HG02884 (cell line): ENCODE measurements at regions not wholly inside any gene's neighbourhood (a gene's known extent, or its start where the extent isn't known, plus 50 kb on each side); places are given as distances from the start of the nearest gene placed in this dataset.
A peak's percentile ranks its signal among the peaks of the same experiment; 100 is the strongest.
"Not testable (repeated sequence)": the region's sequence is repeated elsewhere in the genome, so short reads cannot be mapped to it uniquely, and the experiment has no call there.

Experiments used
- ATAC-seq: cut with Tn5 transposase; IDR thresholded peaks from one replicate; pipeline ENCODE4 v1.9.1; 2021; ENCODE audit warnings: mild to moderate bottlenecking, moderate library complexity; ENCODE audit not compliant: unreplicated experiment

DNA sequence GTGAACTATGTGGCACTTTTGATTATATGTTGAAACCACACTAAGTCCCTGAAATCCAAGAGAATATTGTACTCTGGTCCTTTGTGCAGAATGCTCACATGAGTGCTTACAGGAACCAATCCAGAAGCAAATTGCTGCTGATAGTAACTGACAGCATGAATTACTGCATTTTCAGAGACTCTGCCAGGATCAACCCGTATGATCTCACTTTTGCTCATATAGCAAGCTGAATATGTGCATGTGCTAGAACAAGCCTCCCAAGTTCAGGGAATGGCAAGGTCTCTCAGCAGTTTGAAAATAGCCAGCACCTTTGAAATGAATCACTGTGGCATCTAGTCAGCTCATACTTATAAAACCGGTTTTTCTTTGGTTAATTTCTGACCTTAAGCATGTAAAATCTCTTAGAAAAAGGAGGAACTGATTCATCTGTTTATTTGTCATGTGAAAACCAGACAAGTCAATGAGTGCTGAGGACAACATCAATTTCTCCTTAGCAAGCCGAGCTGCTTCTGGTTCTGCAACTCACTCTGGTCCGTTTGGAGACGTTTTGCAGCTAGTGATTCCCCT lies 215.7 kb upstream of the ELL2 start:
- peak; percentile 82 for ATAC-seq

DNA sequence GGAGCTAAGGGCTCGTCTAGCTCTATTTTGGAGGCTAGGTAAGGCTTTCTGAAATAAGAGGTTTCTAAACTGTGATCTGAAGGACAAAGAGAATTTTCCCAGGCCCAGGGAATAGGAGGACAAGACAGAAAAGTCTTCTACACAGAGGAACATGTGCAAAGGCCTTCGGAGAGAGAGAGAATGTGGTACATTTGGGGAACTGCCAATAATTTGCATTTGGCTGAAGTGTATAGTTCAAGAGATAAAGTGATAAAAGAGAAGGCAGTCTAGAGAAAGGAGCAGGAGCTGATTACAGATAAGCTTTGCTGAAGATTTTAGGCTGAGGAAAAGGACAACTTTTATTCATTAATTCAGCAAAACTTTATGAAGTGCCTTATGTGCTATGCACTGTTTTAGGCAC lies 214.4 kb upstream of the ELL2 start:
- ATAC-seq = no peak

DNA sequence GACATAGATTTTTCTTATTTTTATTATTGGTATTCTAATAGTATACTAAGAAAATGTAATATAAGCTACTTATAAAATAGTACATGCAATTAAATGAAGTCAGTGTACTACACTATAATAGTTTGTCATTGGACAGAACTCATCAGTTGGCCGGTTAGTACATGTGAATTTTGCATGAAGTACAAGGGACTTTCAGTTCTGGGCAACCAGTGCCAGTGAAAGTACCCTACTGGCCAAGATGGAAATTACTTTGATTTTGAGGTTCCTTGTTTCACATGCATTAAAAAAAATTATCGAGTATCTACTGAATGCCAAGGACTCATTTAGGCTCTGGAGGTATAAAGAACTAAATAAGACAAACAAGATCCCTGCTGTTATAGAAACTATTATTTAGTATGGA lies 213.4 kb upstream of the ELL2 start:
- ATAC-seq = no peak

DNA sequence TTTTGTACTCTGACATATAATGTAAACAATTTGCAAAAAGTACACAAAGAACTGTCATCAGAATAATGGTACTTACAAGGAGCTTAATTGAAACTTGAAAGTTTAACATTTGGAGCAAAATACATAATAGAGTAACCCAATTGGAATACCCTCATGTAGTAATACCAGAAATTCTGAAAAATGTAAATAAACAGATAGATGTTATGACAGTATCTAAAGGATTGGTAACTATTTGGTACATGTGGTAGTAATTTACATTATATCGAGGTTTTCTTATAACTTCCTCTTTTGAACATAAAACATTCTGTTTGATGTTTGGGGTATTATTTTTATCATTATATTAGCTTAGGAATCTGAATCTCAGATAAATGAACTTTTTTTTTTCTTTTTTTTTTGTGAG lies 211.7 kb upstream of the ELL2 start:
- no peak for ATAC-seq

DNA sequence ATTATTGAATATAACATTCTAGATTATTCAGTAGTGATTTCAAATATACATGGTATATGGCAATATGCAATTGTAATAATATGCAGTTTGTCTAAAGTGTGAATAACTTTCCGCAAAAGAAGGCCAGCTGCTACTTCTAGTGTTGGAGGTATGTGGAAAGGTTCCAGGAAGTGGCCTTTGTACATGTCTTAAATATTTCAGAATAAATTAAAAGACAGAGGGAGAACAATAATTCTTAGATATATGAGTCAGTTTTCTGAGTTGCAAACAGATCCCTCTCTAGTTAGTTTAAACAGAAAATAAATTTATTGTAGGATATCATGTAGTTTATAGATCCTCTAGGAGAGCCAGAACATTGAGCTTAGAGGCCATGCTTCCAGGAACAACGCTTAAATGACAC lies 210.8 kb upstream of the ELL2 start:
- no peak for ATAC-seq

DNA sequence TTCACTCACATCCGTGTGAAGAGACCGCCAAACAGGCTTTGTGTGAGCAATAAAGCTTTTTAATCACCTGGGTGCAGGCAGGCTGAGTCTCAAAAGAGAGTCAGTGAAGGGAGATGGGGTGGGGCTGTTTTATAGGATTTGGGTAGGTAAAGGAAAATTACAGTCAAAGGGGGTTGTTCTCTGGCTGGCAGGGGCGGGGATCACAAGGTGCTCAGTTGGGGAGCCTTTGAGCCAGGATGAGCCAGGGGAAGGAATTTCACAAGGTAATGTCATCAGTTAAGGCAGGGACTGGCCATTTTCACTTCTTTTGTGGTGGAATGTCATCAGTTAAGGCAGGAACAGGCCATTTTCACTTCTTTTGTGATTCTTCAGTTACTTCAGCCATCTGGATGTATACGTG lies 210.3 kb upstream of the ELL2 start:
- not testable (repeated sequence) for ATAC-seq

DNA sequence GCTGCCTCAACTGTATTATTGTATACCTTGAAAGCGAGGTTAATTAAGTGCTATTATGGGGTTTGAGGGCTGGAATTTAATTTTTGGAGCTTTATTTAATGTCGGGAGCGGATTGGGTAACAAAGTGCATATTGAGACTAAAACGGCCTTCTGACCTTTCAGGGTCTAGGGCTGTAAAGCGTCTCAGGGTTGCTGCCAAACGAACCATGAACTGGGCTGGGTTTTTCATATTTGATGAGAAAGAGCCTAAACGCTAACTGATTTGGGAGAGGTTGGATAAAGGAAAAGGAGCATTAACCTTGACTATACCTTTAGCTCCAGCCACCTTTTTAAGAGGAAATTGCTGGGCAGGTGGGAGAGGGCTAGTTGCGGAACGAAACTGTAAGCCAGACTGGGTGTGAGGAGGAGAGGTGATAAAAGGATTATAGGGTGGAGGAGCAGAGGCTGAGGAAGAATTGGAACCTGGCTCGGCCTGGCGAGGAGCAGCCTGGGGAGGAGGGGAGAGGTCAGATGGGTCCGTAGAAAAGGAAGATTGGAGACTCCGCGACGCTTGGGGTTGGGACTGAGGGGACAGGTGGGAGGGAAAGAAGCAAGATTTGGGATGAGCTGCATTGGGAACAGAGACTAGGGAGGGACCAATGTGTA lies 209.0 kb upstream of the ELL2 start:
- not testable (repeated sequence) for ATAC-seq

DNA sequence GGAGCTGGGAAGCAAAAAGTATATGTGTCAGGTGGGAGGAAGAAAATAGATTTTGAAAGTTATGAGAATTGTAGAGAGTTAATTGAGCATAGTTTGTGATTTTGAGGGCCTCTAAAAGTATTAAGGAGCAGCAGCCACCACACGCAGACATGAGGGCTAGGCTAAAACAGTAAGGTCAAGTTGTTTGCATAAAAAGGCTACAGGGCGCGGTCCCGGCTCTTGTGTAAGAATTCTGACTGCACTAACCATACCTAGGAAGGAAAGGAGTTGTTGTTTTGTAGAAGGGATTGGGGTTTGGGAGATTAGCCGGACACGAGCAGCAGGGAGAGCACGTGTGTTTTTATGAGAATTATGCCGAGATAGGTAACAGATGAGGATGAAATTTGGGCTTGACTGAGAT lies 207.2 kb upstream of the ELL2 start:
- not testable (repeated sequence) for ATAC-seq

DNA sequence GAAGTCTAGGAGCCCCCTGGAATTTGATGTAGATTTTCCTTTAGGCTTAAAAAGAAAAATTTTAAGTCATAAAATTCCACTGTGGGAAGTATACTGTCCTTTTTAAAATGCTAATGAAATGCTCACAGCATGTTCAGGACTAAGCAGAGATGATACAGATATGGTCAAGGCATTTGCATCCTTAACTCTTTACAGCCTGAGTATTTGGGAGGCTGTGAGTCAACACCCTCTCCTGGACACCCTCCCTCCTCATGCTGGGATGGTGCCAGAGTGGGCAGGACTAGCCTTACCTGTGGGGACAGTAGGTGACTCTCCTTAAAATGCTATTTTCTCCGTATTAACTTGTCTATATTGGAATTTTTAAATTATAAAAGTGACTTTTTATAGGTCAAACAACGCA lies 197.4 kb upstream of the ELL2 start:
- ATAC-seq = no peak

DNA sequence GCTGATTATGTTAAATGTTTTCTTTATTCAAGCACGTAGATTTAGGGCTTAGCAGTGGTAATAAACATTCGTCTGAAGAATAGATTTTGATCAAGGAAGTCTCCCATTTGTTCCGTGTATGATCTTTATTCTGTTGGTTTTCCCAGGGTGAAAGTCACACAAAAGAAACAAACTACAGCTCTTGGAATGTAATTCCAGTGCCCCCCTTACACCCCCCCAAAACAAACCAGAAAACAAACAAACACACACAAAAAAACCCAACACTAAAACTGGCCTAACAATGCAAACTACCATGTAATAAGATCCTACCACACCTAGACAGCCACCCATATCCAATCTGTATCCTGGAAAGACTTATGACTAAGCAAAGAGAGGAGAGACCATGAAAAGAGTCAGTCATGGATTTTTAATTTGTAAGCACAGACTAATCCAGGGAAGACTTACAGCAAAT lies 196.2 kb upstream of the ELL2 start:
- no peak for ATAC-seq

DNA sequence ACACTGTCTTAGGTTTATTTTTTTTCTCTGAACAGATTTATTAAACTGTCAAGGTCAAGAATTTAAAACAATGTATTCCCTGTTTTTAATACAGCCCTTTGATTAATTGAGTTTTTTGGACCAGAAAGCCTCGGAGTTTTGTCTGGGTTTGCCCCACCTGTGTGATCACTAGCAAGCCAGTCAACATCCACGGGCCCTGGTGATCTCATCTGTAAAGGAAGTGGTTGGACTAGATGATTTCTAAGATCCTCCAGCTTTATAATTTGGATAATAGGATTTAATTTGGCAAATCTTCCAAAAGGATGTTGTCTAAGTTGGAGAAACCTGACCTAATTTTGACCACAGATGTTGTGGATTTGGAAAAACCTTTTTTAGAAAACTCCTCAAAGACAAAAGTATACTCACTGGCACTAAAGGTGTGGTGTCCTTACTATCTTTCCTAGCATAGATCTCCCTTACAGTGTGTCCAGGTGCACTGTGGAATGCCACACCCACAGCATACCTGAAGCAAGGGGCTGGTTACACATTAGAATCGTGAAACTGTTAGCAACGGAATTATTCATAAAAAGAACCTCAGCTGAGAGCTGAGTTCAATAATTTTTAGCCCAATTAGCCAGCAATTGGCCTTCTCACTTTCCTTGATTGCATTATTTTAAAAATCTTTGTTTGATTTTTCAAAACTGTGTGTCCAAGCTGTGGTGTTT lies 195.6 kb upstream of the ELL2 start:
- no peak for ATAC-seq

DNA sequence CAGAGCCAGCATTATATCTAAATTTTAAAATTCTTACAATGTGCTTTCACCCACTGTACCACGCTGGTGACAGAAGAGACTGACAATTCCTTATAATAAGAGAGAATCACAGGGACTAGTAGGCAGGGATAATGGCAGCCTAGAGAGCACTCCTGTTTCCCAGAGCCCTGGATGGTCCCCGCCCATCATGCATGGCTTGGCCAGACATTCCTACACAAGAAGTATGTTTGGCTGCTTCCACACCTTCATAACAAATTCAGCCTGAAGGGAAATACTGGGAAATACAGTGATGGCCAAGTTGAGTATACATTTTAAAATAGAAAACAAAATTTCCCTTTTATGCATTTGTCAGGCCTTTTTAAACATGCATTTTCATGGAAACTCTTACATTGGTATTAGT lies 193.5 kb upstream of the ELL2 start:
- no peak for ATAC-seq

DNA sequence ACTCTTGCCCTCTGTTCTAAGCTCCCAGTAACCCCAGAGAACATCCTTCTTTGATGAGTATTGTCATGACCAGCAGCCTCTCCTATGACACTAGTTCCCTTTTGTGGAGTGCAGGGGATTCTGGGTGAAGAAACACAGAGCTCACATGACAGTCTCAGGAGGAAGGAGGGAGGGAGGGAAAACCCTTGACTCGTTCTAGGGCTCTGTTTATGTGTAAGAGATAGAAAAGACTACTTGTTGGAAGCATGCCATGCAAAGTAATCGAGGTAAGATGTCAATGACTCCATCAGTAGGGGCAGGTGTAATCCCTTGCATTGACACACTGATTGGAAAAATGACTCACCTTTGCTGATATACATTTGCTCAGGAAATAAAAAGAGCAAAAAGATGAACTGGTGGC lies 190.2 kb upstream of the ELL2 start:
- ATAC-seq = no peak

DNA sequence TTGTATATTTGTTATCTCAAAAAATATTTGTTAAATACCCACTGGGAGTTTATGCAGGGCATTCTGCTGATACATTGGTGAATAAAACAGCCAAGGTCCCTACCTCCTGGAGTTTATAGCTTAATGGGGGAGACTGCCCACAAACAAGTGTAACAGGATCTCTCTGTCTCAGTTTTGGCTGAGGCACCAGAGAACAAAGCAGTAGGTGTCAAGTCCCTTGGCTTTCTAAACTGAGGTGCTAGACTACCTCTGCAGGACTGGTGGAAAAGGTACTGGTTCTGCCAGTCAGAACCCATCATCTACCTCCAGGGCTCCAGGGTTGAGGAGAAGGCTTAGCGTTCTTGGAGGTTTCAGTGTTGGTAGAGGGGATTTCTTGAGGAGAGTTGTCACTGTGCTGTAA lies 188.4 kb upstream of the ELL2 start:
- ATAC-seq = no peak

DNA sequence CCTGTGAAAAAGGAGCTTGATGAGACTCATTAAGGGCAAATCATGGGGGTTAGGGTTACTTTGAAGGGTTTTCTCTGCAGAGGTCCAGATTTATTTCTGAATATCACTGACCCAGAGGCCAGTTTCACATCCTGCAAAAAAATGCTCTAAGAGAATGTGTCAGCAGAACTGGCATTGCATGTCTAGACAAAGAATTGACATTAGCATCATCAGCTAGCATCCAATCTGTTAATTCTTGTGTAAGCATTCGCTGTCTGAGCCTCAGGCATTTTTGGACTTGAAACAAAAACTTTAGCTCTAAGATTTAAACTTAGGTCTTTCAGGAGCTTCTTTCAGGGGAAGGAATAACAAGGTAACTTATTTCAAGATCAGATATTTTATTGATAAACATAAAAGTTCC lies 187.9 kb upstream of the ELL2 start:
- ATAC-seq = no peak

DNA sequence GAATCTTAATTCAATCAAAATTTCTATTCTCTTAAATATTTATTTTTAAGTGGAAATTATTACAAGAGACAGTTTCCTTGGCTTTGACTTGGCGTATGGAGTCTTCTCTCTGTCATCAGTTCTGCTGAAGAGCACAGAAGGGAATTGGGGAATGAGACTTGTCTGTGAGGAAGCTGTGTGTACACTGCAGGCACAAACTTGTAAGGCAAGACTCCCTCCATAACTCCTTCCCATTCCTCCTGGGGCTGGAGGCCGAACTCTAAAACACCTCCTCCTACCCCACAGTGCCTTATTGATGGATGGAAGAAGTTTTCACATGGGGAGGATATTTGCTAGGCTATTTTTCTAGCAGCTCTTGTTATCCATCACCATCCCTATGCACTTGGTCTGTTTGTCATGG lies 187.4 kb upstream of the ELL2 start:
- no peak for ATAC-seq

DNA sequence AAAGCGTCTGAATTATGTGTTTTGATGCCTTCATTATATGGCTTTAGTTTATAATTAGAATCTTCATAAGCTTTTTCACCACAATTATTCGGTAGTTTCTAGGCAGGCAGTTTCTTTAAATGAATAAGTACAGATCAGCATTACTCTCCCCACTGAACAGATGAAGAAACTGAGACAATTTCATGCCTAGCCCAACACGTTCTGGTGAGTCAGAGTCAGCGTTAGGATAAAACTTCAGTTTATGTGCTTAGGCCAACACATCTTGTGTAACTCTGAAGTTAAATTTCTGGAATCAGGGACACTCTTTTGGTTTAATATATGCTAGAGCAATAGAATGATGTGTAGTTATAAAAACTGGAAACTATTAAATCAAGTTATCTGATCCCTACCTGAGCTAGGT lies 186.7 kb upstream of the ELL2 start:
- no peak for ATAC-seq

DNA sequence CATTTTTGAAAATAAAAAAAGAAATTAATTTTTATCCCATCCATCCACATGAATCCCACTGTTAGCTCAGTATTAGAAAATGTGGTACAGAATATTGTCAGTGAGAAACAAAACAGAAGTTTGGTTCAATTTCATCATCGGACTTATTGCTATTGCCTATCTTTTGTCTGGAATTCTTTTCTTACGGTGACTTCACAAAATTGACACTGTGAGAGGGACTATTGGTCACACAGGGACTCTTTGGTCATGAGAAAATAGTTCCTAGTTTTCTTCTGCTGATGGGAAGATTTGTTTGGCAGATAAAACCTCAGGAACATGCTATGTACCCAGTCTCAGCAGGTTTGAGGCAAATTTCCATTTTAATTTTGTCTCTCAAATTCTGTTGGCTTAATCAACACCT lies 186.2 kb upstream of the ELL2 start:
- no peak for ATAC-seq

DNA sequence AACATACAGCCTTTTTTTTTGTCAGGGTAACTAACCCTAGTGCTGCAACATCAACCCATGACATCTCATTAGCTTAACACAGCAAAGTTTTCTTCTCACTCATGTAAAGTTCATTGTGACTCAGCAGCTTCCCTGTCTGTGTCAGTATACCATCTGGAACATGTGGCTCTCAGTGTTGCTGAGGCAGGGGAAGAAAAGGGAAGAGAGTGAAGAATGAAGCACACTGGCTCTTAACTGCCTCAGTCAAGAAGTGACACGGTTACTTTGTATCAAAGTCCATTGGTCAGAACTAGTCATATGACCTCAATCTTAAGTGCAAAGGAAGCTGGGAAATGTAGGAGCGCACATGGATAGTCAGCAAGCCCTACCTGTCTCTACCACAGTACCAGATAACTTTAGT lies 185.0 kb upstream of the ELL2 start:
- peak; percentile 94 for ATAC-seq

DNA sequence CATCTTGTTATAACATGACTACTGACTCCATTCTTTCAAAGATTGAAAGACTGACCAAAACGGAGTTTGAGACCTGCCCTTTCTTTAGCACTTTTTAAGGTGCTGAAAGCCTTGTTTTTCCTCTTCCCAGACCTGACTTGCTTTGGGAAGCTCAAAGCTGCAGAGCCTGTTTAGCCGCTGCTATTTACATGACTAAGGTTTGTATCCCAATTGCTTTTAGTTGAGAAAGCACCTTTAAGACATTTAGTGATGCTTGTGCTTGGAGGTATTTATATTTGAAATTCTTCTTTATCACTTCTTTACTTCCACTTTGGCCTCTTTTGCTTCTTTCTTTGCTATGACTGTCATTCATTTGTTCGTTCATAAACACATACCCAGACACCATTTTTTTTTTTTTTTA lies 182.6 kb upstream of the ELL2 start:
- no peak for ATAC-seq

DNA sequence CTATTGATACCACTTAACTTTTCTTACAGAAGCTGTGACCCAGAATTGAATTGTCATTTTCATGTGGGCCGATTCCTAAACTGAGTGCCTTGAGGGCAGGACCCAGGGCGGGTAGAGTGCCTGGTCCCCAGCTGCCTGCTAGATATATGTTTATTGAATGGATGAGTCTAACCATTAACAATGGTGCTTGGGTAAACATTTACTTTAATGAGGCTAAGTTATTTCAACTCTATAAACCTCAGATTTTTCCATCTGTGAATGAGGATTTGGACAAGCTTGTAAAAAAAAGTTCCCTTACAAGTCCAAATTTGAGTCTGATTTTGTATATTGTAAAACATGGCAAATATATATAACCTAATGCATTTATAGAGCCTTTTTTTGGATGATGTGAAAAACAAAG lies 181.8 kb upstream of the ELL2 start:
- ATAC-seq = no peak

DNA sequence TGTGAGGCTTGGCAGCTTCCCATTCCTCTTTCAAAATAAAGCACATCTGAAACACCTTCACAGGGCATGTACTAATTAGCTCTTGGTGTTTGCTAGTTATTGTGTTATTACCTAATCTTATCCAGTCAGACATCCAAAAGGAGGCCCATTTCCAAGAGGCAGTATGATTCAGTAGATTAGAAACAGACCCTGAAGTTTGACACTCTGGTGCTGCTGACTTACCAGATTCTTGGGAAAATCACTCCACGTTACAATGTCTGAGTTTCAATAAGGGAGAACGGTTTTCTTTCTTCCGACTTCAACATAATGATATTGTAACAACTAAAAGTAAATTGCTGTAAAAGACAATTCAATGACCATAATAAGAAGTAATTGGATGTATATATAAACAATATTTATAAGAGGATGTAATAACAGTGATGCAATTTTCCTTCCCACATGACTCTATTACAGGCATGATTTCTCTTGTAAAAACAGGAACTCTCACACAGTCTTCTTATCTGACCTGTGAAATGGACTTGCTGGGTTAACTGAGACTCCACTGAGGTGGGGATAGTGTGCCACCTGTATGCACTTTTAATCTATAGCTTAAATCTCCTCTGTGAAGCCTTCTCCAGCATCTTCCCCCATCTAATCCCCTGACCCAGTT lies 181.3 kb upstream of the ELL2 start:
- no peak for ATAC-seq
